Activated CD4-positive, alpha-beta T cell treated with anti-CD3 and anti-CD28 coated beads for 48 hours (primary cell): ENCODE measurements at regions not wholly inside any gene's neighbourhood (a gene's known extent, or its start where the extent isn't known, plus 50 kb on each side); places are given as distances from the start of the nearest gene placed in this dataset.

Source experiments
- DNase-seq: peaks from one replicate; pipeline ENCODE4 v3.0.0-alpha.2; 2020

DNA sequence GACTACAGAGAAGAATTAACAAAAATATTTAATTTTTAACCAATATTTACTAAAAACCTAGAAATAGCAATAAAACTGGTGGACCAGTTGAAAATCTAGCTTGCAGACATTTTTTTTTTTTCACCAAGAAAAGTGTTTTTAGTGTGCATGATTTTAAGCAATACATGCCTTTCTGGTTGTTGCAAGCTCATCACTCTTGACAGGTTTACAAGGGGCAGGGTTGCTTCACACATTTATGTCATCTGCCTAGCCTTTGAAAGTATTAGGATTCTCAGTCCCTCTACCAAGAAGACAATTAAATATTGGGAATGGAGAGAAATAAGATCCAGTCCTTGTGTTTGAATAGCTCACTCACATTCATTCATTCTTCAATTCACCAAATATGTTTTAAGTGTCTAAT is 53.8 kb upstream of the LYPLAL1 start:
- DNase-seq: no peak

DNA sequence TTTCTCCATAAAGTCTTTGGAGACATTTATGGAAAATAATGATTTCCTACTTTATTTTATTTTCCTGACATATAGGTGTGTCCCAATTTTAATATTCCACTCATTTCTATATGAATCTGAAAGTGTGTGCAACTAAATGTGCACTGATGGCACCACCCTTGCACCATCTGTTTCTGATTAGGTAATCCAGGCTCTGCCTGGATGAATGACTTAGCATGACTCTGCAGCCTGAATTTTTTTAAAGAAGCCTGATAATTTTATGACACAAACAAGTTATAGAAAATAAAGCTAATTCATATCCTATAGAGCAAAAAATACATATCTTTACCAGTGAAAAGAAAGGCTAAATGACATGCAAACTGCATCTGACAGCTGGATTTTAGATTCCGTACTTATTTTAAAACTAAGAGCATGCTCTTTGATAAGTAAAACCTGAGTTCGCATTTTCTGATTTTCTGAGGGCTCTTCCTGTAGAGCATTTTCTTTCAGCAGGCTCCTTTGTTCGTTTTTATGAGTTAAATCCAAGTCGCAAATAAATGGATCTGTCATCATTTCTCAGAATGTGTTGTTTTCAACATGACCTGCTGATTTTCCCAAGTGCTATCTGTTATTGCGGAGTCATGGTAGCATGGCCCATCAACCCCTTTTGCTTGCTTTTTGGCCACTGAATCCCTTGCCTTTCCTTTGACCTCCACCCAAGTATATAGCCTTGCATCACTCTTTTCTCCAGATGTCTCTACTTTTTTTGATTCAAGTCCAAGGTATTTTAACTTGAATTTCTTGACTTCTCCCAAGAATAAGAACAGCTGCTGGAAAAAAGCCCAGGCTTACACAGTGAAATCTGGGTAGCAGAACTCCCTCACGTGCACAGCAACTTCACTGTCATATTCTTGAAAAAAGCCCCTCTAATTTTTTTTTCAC is 52.8 kb upstream of the LYPLAL1 start:
- DNase-seq: no peak

DNA sequence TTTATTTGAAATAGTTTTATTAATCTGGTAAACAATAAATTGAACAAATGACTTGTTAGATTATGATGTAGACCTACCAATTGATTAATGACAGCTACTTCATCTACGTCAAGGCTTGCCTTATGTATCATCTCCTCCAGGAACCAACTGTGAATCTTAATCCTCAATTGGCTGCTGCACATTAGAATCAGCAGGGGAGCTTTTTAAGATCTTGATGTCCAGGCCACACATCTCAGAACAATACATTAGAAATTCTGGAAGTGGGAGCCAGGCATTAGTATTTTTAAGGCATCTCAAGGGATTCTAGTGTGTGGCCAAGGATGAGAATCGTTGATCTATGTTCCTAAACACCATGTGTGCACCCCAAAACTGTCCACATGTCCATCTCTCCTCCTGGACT is 52.0 kb upstream of the LYPLAL1 start:
- no peak for DNase-seq

DNA sequence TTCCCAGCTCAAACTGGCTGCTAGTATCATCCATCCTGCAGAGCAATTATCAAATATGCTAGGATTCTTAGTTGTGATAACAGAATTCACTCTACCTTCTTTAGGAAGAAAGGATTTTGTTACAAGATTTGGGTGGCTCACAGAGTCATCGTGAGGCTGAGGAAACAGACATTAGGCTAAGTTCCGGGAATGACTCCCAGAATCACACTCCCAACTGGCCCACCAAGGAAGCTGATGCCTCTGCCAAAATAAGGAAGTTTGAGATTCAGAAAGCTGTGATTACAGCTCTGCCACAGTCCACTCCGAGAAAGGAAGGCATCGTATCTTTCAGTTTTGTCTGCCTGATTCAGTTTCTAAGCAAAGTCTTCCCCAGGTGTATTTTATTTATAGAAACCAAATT is 50.6 kb upstream of the LYPLAL1 start:
- no peak for DNase-seq
